ENCODE measurements at regions not wholly inside any gene's neighbourhood (a gene's known extent, or its start where the extent isn't known, plus 50 kb on each side); places are given as distances from the start of the nearest gene placed in this dataset.

- TF ChIP-seq CTCF (IDR thresholded peaks at IDR 0.05; ENCODE audit: extremely low read depth in 1 of 2, insufficient read depth in 1 of 2, low read depth in 1 of 2, low read length in 2 of 2) (no peak), FOS (IDR thresholded peaks at IDR 0.05; ENCODE audit: borderline replicate concordance, insufficient read depth, low read length) (no peak), EZH2 (IDR thresholded peaks at IDR 0.05; ENCODE audit: borderline replicate concordance, low read depth, low read length, severe bottlenecking) (no peak), MYC (IDR thresholded peaks at IDR 0.05; ENCODE audit: low read depth, low read length) (no peak), POLR2AphosphoS5 (IDR thresholded peaks at IDR 0.05; ENCODE audit: insufficient read depth, low read depth, low read length) (no peak), POLR2A (IDR thresholded peaks at IDR 0.05; ENCODE audit: low read depth, low read length) (no peak)
Observed at GRCh38 chr5:89457411-89458331, 574.7 kb upstream of the MEF2C start.

All from endothelial cell of umbilical vein (primary cell).